HG03095 (cell line): ENCODE measurements at regions not wholly inside any gene's neighbourhood (a gene's known extent, or its start where the extent isn't known, plus 50 kb on each side); places are given as distances from the start of the nearest gene placed in this dataset.

Experiments
- ATAC-seq: cut with Tn5 transposase; IDR thresholded peaks from one replicate; pipeline ENCODE4 v1.9.1; 2021; ENCODE audit warnings: moderate library complexity; ENCODE audit not compliant: unreplicated experiment

GRCh38 chr2:144333143-144333555 is 186.8 kb downstream of the ZEB2 start:
- no peak for ATAC-seq

GRCh38 chr2:144332356-144333142 is 187.4 kb downstream of the ZEB2 start:
- ATAC-seq: peak; percentile 88

GRCh38 chr2:144331674-144332355 is 188.1 kb downstream of the ZEB2 start:
- ATAC-seq: peak; percentile 69

- ATAC-seq: no peak
Observed at GRCh38 chr2:144330951-144331673, 188.8 kb downstream of the ZEB2 start.

GRCh38 chr2:144329472-144329871 is 190.4 kb downstream of the ZEB2 start:
- no peak for ATAC-seq

GRCh38 chr2:144328938-144329337 is 191.0 kb downstream of the ZEB2 start:
- no peak for ATAC-seq

GRCh38 chr2:144326825-144327224 is 193.1 kb downstream of the ZEB2 start:
- no peak for ATAC-seq

- peak; percentile 62 for ATAC-seq
Observed at GRCh38 chr2:144325086-144325485, 194.8 kb downstream of the ZEB2 start.

- ATAC-seq: peak; percentile 29
Observed at GRCh38 chr2:144324446-144325045, 195.4 kb downstream of the ZEB2 start.

- no peak for ATAC-seq
Observed at GRCh38 chr2:144323946-144324345, 196.0 kb downstream of the ZEB2 start.

GRCh38 chr2:144322379-144322778 is 197.5 kb downstream of the ZEB2 start:
- no peak for ATAC-seq

GRCh38 chr2:144320491-144320890 is 199.4 kb downstream of the ZEB2 start:
- ATAC-seq: no peak

- ATAC-seq: no peak
Observed at GRCh38 chr2:144317071-144317738, 202.7 kb downstream of the ZEB2 start.

GRCh38 chr2:144310889-144311608 is 208.9 kb downstream of the ZEB2 start:
- no peak for ATAC-seq

- no peak for ATAC-seq
Observed at GRCh38 chr2:144310484-144310883, 209.4 kb downstream of the ZEB2 start.

GRCh38 chr2:144307711-144308110 is 212.2 kb downstream of the ZEB2 start:
- no peak for ATAC-seq

- ATAC-seq: no peak
Observed at GRCh38 chr2:144304202-144304601, 215.7 kb downstream of the ZEB2 start.

- no peak for ATAC-seq
Observed at GRCh38 chr2:144300632-144301031, 219.3 kb downstream of the ZEB2 start.

GRCh38 chr2:144290276-144290675 is 229.6 kb downstream of the ZEB2 start:
- no peak for ATAC-seq

- no peak for ATAC-seq
Observed at GRCh38 chr2:144288438-144288837, 231.5 kb downstream of the ZEB2 start.
